Activated T-helper 2 cell treated with anti-CD3 and anti-CD28 coated beads, Interferon-gamma antibody, Interleukin-2, Interleukin-4, amounts not matched to agents 10 μg/mL and 5 μg/mL and 100 μg/mL, durations not matched to agents 14 hours and 24 hours and 36 hours (primary cell): ENCODE measurements at regions not wholly inside any gene's neighbourhood (a gene's known extent, or its start where the extent isn't known, plus 50 kb on each side); places are given as distances from the start of the nearest gene placed in this dataset.
"Not testable (repeated sequence)": the region's sequence is repeated elsewhere in the genome, so short reads cannot be mapped to it uniquely, and the experiment has no call there.

Source experiments
- DNase-seq: peaks from one replicate; pipeline ENCODE4 v3.0.0; 2021; ENCODE audit warnings: low spot score
- H3K27ac Mint-ChIP-seq: one replicate; pipeline ENCODE4 v1.8.0; 2021; ENCODE audit warnings: mixed read lengths
- H3K27me3 Mint-ChIP-seq: one replicate; pipeline ENCODE4 v1.8.0; 2021; ENCODE audit warnings: low read depth, mixed read lengths
- H3K36me3 Mint-ChIP-seq: one replicate; pipeline ENCODE4 v1.8.0; 2021; ENCODE audit warnings: low read depth, mixed read lengths
- H3K4me1 Mint-ChIP-seq: one replicate; pipeline ENCODE4 v1.8.0; 2021; ENCODE audit warnings: low read depth, mixed read lengths
- H3K4me3 Mint-ChIP-seq: one replicate; pipeline ENCODE4 v1.8.0; 2021; ENCODE audit warnings: low read depth, mild to moderate bottlenecking, moderate library complexity, mixed read lengths
- H3K9me3 Mint-ChIP-seq: one replicate; pipeline ENCODE4 v1.8.0; 2021; ENCODE audit warnings: mixed read lengths
- intact Hi-C: fragments of 100-400 bp; cut with micrococcal nuclease; formaldehyde crosslinking; loops from one replicate; pipeline ENCODE4 v1.15.1; 2023

- H3K27me3 Mint-ChIP-seq, H3K27ac Mint-ChIP-seq, H3K4me3 Mint-ChIP-seq, intact Hi-C loops, H3K9me3 Mint-ChIP-seq, H3K4me1 Mint-ChIP-seq, DNase-seq, H3K36me3 Mint-ChIP-seq: not testable (repeated sequence)
Measured at GRCh38 chr2:17342692-17343091, 175.5 kb downstream of the RAD51AP2 start.

GRCh38 chr2:17337507-17337906, 180.7 kb downstream of the RAD51AP2 start:
- Mint-ChIP-seq H3K27ac (no peak overlapping the region), H3K4me3 (no peak overlapping the region), H3K9me3 (no peaks in the 10 kb centered on the region), H3K27me3 (no peaks in the 10 kb centered on the region), H3K4me1 (no peaks in the 10 kb centered on the region), H3K36me3 (no peaks in the 10 kb centered on the region)
- DNase-seq = no peak
- intact Hi-C loops = no loop called here

- intact Hi-C loops = no loop called here
- H3K9me3 Mint-ChIP-seq = no peaks in the 10 kb centered on the region
- H3K27ac Mint-ChIP-seq = no peak overlapping the region
Measured at GRCh38 chr2:17336458-17336857, 181.8 kb downstream of the RAD51AP2 start.

GRCh38 chr2:17334300-17334699, 183.9 kb downstream of the RAD51AP2 start:
- intact Hi-C loops = no loop called here
- H3K9me3 Mint-ChIP-seq = no peaks in the 10 kb centered on the region
- H3K4me3 Mint-ChIP-seq = no peak overlapping the region
- H3K27me3 Mint-ChIP-seq = no peaks in the 10 kb centered on the region
- no peak overlapping the region for H3K27ac Mint-ChIP-seq
- no peaks in the 10 kb centered on the region for H3K36me3 Mint-ChIP-seq
- H3K4me1 Mint-ChIP-seq = no peaks in the 10 kb centered on the region
- no peak for DNase-seq

More at GRCh38 chr2:17336458-17336857, 181.8 kb downstream of the RAD51AP2 start:
- Mint-ChIP-seq H3K4me1 (no peaks in the 10 kb centered on the region), H3K27me3 (no peaks in the 10 kb centered on the region), H3K4me3 (no peak overlapping the region), H3K36me3 (no peaks in the 10 kb centered on the region)
- DNase-seq = no peak

- DNase-seq = no peak
- Mint-ChIP-seq H3K27ac (no peak overlapping the region), H3K4me1 (no peaks in the 10 kb centered on the region), H3K27me3 (no peaks in the 10 kb centered on the region), H3K9me3 (no peaks in the 10 kb centered on the region), H3K4me3 (no peak overlapping the region), H3K36me3 (no peaks in the 10 kb centered on the region)
- intact Hi-C loops = no loop called here
Measured at GRCh38 chr2:17331636-17332035, 186.6 kb downstream of the RAD51AP2 start.

- Mint-ChIP-seq H3K4me1 (no peaks in the 10 kb centered on the region), H3K4me3 (no peak overlapping the region), H3K9me3 (no peaks in the 10 kb centered on the region), H3K27me3 (no peaks in the 10 kb centered on the region), H3K36me3 (no peaks in the 10 kb centered on the region), H3K27ac (no peak overlapping the region)
- DNase-seq = no peak
- intact Hi-C loops = no loop called here
Measured at GRCh38 chr2:17328161-17328560, 190.1 kb downstream of the RAD51AP2 start.

GRCh38 chr2:17327649-17328048, 190.6 kb downstream of the RAD51AP2 start:
- no peaks in the 10 kb centered on the region for H3K4me1 Mint-ChIP-seq
- no peaks in the 10 kb centered on the region for H3K27me3 Mint-ChIP-seq
- no peak overlapping the region for H3K4me3 Mint-ChIP-seq
- H3K27ac Mint-ChIP-seq = no peak overlapping the region
- DNase-seq = no peak
- intact Hi-C loops = no loop called here
- no peaks in the 10 kb centered on the region for H3K9me3 Mint-ChIP-seq
- no peaks in the 10 kb centered on the region for H3K36me3 Mint-ChIP-seq

- H3K4me1 Mint-ChIP-seq = no peaks in the 10 kb centered on the region
Measured at GRCh38 chr2:17326717-17327116, 191.5 kb downstream of the RAD51AP2 start.

GRCh38 chr2:17323697-17324096, 194.5 kb downstream of the RAD51AP2 start:
- Mint-ChIP-seq H3K27ac (no peak overlapping the region), H3K36me3 (no peaks in the 10 kb centered on the region), H3K4me1 (no peaks in the 10 kb centered on the region), H3K27me3 (no peaks in the 10 kb centered on the region), H3K9me3 (no peaks in the 10 kb centered on the region), H3K4me3 (no peak overlapping the region)
- DNase-seq = no peak
- intact Hi-C loops = no loop called here

More at GRCh38 chr2:17326717-17327116, 191.5 kb downstream of the RAD51AP2 start:
- intact Hi-C loops = no loop called here
- Mint-ChIP-seq H3K36me3 (no peaks in the 10 kb centered on the region), H3K27me3 (no peaks in the 10 kb centered on the region), H3K4me3 (no peak overlapping the region), H3K27ac (no peak overlapping the region), H3K9me3 (no peaks in the 10 kb centered on the region)
- DNase-seq = no peak

GRCh38 chr2:17322461-17322860, 195.8 kb downstream of the RAD51AP2 start:
- Mint-ChIP-seq H3K4me3 (no peak overlapping the region), H3K27me3 (no peaks in the 10 kb centered on the region), H3K9me3 (no peaks in the 10 kb centered on the region), H3K4me1 (no peaks in the 10 kb centered on the region), H3K36me3 (no peaks in the 10 kb centered on the region), H3K27ac (no peak overlapping the region)
- intact Hi-C loops = no loop called here
- no peak for DNase-seq

- Mint-ChIP-seq H3K9me3 (no peaks in the 10 kb centered on the region), H3K36me3 (no peaks in the 10 kb centered on the region), H3K4me3 (no peak overlapping the region), H3K27me3 (peaks cover 3% of the 10 kb centered on the region), H3K4me1 (no peaks in the 10 kb centered on the region), H3K27ac (no peak overlapping the region)
- intact Hi-C loops = no loop called here
- DNase-seq = no peak
Measured at GRCh38 chr2:17319090-17319489, 199.2 kb downstream of the RAD51AP2 start.

GRCh38 chr2:17318013-17318412, 200.2 kb downstream of the RAD51AP2 start:
- H3K4me1 Mint-ChIP-seq = peaks cover 2% of the 10 kb centered on the region
- no peak overlapping the region for H3K27ac Mint-ChIP-seq
- intact Hi-C loops = no loop called here
- H3K27me3 Mint-ChIP-seq = peaks cover 5% of the 10 kb centered on the region
- H3K9me3 Mint-ChIP-seq = no peaks in the 10 kb centered on the region
- no peak overlapping the region for H3K4me3 Mint-ChIP-seq
- no peak for DNase-seq
- H3K36me3 Mint-ChIP-seq = no peaks in the 10 kb centered on the region

- Mint-ChIP-seq H3K27ac (no peak overlapping the region), H3K36me3 (no peaks in the 10 kb centered on the region), H3K27me3 (peaks cover 5% of the 10 kb centered on the region), H3K4me1 (peaks cover 3% of the 10 kb centered on the region), H3K4me3 (no peak overlapping the region), H3K9me3 (no peaks in the 10 kb centered on the region)
- no peak for DNase-seq
- intact Hi-C loops = no loop called here
Measured at GRCh38 chr2:17317439-17317976, 200.7 kb downstream of the RAD51AP2 start.

- no peak for DNase-seq
- no peaks in the 10 kb centered on the region for H3K9me3 Mint-ChIP-seq
- no peak overlapping the region for H3K27ac Mint-ChIP-seq
- H3K4me3 Mint-ChIP-seq = no peak overlapping the region
- intact Hi-C loops = no loop called here
- no peaks in the 10 kb centered on the region for H3K36me3 Mint-ChIP-seq
- H3K4me1 Mint-ChIP-seq = peaks cover 14% of the 10 kb centered on the region
- H3K27me3 Mint-ChIP-seq = peaks cover 10% of the 10 kb centered on the region
Measured at GRCh38 chr2:17313261-17313660, 205.0 kb downstream of the RAD51AP2 start.
